GM12874 (cell line): ENCODE measurements at regions not wholly inside any gene's neighbourhood (a gene's known extent, or its start where the extent isn't known, plus 50 kb on each side); places are given as distances from the start of the nearest gene placed in this dataset.

Experiments used
- CTCF ChIP-seq: IDR thresholded peaks from 2 replicates; pipeline ENCODE4 v1.5.1; 2011; ENCODE audit warnings: low read depth, mild to moderate bottlenecking, control low read depth, low read length, moderate library complexity; ENCODE audit not compliant: insufficient read depth

- TF ChIP-seq CTCF = no peak
Measured at GRCh38 chr13:50370303-50370950, 355.2 kb downstream of the KCNRG start.

GRCh38 chr13:50374517-50374916 is 359.3 kb downstream of the KCNRG start:
- no peak for TF ChIP-seq CTCF

- TF ChIP-seq CTCF = no peak
Measured at GRCh38 chr13:50375792-50376191, 360.5 kb downstream of the KCNRG start.

GRCh38 chr13:50376895-50377575 is 361.8 kb downstream of the KCNRG start:
- TF ChIP-seq CTCF = no peak

GRCh38 chr13:50377726-50378270 is 362.6 kb downstream of the KCNRG start:
- TF ChIP-seq CTCF = no peak

- no peak for TF ChIP-seq CTCF
Measured at GRCh38 chr13:50378509-50379044, 363.3 kb downstream of the KCNRG start.

GRCh38 chr13:50379584-50379983 is 364.3 kb downstream of the KCNRG start:
- no peak for TF ChIP-seq CTCF
